ENCODE measurements at regions not wholly inside any gene's neighbourhood (a gene's known extent, or its start where the extent isn't known, plus 50 kb on each side); places are given as distances from the start of the nearest gene placed in this dataset.

GRCh38 chr9:89822996-89823395 is 218.2 kb downstream of the GADD45G start:
- no peak for TF ChIP-seq CTCF (IDR thresholded peaks at IDR 0.05)
- TF ChIP-seq EP300 (IDR thresholded peaks at IDR 0.05) = no peak
- TF ChIP-seq POLR2A (IDR thresholded peaks at IDR 0.05) = no peak
- TF ChIP-seq POLR2AphosphoS5 (IDR thresholded peaks at IDR 0.05) = no peak

All from gastroesophageal sphincter (tissue), 3 donors.